Erythroblast (primary cell): ENCODE measurements at regions not wholly inside any gene's neighbourhood (a gene's known extent, or its start where the extent isn't known, plus 50 kb on each side); places are given as distances from the start of the nearest gene placed in this dataset.

Source experiments
- GATA1 ChIP-seq: IDR thresholded peaks from 2 replicates; pipeline ENCODE4 v1.6.1; 2011; ENCODE audit warnings: low read depth, mild to moderate bottlenecking, control low read depth, low read length, moderate library complexity
- POLR2A ChIP-seq: IDR thresholded peaks from 2 replicates; pipeline ENCODE4 v1.6.1; 2011; ENCODE audit warnings: mild to moderate bottlenecking, low read length

DNA sequence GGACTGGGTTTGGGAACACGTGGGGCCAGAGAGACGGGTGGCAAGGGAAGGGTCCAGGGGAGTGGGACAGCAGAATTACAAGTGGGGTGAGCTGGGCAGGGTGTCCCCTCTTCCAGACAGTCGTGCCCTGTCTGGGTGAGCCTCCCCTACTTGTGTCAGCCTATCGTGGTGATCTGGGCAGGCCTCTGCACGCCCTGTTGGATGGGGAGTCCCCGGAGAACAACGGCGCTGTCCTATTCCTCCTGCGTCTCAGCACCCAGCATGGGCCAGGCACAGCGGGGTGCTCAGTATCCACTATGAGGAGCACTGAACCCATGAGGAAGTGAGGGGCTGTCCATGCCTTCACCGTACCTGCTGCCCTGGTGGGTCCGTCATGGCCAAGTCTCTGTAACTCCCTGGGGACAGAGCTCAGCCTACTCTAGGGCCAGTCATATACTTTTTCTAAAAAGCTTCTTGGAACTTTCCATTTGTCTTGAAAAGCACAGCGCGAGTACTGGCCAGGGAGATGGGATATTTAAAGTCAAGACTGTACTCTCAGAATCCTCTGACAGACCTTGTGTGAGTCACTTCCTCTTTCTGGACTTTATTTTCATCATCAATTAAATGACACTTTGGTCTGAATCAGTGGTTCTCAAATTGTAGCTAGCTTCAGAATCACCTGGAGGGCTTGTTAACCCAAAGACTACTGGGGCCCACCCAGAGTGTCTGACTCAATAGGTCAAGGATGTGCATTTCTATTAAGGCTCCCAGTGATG is 81.7 kb upstream of the NECTIN1 start:
- TF ChIP-seq POLR2A (no peak), GATA1 (no peak)
